ENCODE measurements at regions not wholly inside any gene's neighbourhood (a gene's known extent, or its start where the extent isn't known, plus 50 kb on each side); places are given as distances from the start of the nearest gene placed in this dataset.
"Not testable (repeated sequence)": the region's sequence is repeated elsewhere in the genome, so short reads cannot be mapped to it uniquely, and the experiment has no call there.

- no peak for DNase-seq (ENCODE audit: low read depth in 2 of 2)
Observed at GRCh38 chr12:116430911-116431565, 128.1 kb upstream of the MAP1LC3B2 start.

GRCh38 chr12:116431677-116432300, 127.4 kb upstream of the MAP1LC3B2 start:
- no peak for DNase-seq (ENCODE audit: low read depth in 2 of 2)

GRCh38 chr12:116432314-116432750, 126.8 kb upstream of the MAP1LC3B2 start:
- peak; percentile 53 to 66 for DNase-seq (ENCODE audit: low read depth in 2 of 2)

GRCh38 chr12:116433249-116433648, 125.9 kb upstream of the MAP1LC3B2 start:
- no peak for DNase-seq (ENCODE audit: low read depth in 2 of 2)

DNA sequence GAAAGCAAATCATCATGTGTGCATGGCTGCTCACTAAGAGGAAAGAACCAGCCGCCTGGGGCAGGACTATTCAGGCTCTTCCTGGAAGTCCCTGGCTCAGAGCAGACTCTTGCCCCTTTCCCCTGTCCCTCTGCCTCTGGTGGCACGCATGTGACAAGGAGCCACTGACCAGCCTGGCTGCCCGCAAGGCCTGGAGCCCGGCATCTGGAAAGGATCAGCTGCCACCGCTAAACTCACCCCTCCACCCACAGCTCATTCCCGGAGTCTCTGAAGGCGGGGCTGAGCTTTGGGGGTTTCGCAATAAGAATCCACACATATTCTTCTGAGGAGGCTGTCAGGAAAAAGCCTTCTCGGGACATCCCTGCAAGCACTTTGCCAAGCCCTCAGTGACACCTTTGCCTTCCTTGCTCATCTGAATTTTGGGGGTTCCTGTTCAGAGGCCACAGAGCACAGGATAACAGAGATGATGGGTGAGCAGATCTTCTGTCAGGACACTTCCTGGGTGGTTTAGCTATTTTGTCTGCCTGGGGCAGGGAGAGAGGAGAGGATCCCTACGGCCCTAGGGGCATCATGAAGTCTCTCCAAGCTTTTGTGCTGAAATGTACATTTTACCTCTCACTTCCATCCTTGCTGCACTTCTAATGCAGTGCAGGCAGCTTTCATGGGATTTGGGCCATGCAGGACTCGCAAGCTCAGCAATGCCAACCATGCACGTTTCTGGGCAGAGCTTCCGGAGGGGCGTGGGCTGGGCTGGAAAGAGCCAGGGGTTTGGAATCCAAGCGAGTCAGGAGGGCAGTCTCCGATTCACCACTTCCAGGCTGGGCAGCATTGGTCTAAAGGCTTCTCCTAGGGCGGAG, 124.8 kb upstream of the MAP1LC3B2 start:
- DNase-seq (ENCODE audit: low read depth in 2 of 2): peak; percentile 73 to 74

- no peak for DNase-seq (ENCODE audit: low read depth in 2 of 2)
Observed at GRCh38 chr12:116435984-116436383, 123.2 kb upstream of the MAP1LC3B2 start.

DNA sequence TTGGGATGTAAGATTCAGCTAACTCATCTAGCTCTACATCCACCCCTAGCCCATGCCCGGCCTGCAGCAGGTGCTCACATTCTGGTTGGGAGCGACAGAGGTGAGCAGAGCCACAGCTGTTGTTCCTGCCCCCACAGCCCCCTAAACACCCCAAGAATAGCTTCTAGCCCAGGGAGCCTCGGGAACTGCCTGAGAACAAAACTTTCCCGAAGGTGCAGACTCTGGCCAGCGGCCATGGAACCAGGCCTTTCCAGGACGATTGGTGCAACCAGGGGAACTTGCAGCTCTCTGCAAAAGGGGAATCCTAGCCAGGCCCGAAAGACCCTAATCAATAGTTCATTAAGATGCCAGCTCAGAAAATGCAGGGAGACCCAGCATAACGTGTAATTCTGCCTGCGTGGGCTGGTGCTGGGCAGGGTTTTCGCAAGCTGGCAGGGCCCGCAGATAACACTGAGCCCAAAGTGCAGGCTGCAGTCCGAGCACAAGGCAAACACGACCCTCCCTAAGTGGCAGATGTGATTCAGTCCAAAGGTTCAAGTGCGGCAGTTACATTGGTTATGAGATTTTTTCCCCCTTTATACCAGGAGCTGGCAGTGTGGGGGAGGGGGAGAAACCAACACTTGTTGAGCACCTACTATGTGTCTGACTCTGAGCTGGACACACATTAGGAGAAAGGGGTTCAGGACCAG, 122.5 kb upstream of the MAP1LC3B2 start:
- DNase-seq (ENCODE audit: low read depth in 2 of 2): no peak

DNA sequence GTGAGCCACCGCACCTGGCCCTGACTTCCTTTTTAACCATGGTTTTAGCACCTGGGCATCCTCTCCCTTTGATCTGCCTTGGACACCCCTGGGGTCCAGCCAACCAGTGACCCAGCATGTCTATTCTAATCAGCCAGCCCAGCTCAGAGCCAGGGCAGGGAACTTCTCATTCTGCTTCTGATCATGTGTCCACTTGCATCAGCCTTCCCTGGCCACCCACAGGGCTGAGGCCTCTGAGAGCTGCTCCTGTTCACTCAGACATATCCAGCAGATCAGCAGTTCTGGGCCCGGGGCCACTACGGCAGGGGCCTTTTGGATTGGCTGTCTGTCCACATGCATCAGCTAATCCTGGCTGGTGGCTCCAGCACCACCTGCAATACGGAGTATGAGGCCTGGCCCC, 117.9 kb upstream of the MAP1LC3B2 start:
- no peak for DNase-seq (ENCODE audit: low read depth in 2 of 2)

GRCh38 chr12:116442304-116442703, 116.9 kb upstream of the MAP1LC3B2 start:
- DNase-seq (ENCODE audit: low read depth in 2 of 2): no peak

GRCh38 chr12:116442946-116443345, 116.2 kb upstream of the MAP1LC3B2 start:
- DNase-seq (ENCODE audit: low read depth in 2 of 2): no peak

DNA sequence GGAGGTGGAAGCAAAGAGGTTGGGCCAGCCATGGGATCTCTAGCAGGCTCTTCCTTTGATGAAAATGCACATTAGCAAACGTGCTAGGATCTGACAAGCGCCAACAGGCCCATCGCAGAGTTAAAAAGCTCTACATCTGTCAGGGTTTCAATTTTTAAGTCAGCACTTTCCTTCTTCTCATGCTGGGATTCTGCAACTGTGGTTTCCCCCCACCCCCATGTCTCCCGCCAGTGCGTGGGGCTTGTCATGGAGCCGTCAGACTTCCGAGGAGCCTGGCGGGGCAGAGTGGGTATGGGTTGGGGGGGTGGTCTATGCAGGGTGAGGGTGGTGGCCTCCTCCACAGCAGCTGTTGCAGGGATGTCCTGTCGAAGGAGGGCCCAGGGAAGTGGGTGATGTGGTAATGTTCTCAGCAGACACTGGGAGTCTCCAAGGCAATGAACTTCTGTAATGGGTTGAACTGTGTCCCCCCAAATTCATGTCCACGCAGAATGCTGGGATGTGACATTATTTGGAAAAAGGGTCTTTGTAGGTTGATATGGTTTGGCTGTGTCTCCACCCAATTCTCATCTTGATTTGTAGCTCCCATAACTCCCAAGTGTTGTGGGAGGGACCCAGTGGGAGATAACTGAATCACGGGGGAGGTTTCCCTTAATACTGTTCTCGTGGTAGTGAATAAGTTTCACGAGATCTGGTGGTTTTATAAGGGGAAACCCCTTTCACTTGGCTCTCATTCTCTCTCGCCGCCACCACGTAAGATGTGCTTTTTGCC, 115.2 kb upstream of the MAP1LC3B2 start:
- no peak for DNase-seq (ENCODE audit: low read depth in 2 of 2)

GRCh38 chr12:116444590-116444943, 114.6 kb upstream of the MAP1LC3B2 start:
- no peak for DNase-seq (ENCODE audit: low read depth in 2 of 2)

DNA sequence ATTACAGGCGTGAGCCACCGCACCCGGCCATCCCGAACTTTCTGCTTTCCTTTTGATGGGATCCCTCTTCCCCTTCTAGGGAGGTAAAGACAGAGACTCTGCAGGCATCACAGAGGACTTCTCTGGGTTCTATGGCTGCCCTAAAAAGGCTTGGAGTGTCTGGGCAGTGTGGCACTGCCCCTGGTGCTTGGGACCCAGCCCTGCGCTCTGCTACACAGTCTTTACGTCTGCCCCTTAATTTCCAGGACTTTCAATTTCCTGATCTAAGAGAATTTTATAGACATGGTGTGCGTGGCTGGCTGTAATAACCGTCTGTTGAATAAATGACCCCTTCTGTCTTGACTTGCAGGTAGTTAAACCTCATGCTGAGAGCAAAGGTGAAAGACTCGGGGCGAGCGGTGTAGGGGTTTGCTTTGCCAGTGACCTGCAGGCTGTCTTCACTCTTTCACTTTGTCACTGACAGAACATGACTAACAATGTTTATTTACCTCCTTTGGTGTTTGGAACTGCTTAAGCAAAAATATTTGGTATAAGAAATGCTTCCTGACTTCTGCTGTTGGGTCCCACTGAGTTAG, 110.9 kb upstream of the MAP1LC3B2 start:
- no peak for DNase-seq (ENCODE audit: low read depth in 2 of 2)

DNA sequence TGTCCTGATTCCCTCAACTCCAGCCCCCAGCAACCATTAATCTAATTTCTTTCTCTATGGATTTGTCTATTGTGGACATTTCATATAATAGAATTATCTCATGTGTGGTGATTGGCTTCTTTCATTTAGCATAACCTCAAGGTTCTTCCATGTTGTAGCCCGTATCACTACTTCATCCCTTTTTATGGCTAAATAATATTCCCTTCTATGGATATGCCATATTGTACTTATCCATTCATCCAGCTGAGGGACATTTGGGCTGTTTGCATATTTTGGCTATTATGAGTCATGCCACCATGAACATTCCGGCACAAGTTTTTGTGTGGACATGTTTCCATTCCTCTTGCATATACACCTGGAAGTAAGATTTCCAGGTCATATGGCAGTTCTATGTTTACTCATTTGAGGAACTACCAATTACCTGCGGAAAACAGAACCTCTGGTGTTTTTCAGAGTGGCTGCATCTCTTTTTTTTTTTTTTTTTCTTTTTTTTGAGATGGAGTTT, 108.7 kb upstream of the MAP1LC3B2 start:
- no peak for DNase-seq (ENCODE audit: low read depth in 2 of 2)

DNA sequence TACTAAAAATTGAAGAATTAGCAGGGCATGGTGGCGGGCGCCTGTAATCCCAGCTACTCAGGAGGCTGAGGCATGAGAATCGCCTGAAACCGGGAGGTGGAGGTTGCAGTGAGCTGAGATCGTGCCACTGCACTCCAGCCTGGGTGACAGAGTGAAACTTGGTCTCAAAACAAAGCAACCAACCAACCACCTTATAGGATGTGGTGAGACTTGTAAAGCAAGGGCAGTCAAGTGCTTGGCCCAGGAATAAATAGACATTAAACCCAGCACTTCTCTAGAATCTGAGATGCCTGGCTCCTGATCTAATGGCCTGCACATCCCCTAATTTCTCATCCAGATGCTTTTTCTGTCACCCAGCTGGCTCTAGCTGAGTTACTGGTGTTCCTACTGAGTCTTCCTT, 106.2 kb upstream of the MAP1LC3B2 start:
- DNase-seq (ENCODE audit: low read depth in 2 of 2): not testable (repeated sequence)

- no peak for DNase-seq (ENCODE audit: low read depth in 2 of 2)
Observed at GRCh38 chr12:116453631-116454030, 105.5 kb upstream of the MAP1LC3B2 start.

DNA sequence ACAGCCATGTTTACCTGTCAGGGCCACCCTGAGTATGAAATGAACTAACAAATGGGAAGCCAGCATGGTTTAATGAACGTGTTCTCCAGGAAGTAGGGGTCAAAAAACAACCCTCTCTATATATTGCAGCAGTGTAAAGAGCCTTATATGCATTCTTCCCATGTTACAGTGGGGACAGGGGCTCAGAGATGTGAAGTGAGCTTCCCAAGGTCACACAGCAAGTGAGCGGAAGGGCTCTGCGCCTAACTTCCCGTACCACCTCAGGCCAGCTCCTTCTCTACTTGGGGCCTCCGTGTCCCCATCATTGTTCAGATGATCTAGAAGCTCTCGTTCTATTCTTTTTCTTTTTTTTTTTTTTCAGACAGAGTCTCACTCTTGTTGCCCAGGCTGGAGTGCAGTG, 105.1 kb upstream of the MAP1LC3B2 start:
- no peak for DNase-seq (ENCODE audit: low read depth in 2 of 2)

- DNase-seq (ENCODE audit: low read depth in 2 of 2): peak; percentile 73 to 75
Observed at GRCh38 chr12:116454950-116455447, 104.2 kb upstream of the MAP1LC3B2 start.

GRCh38 chr12:116455540-116456329, 103.4 kb upstream of the MAP1LC3B2 start:
- peak; percentile 82 to 86 for DNase-seq (ENCODE audit: low read depth in 2 of 2)

All from fibroblast of skin of left biceps (primary cell).